A673 (cell line): ENCODE measurements at regions not wholly inside any gene's neighbourhood (a gene's known extent, or its start where the extent isn't known, plus 50 kb on each side); places are given as distances from the start of the nearest gene placed in this dataset.

ENCODE experiments used
- BruUV-seq: library from RNA; stranded (reverse); fragments of 400-500 nt; replicated peaks from 2 replicates; lab custom pipeline; 2021; lab: Mats Ljungman, UMichigan
- CTCF ChIA-PET: fragments of 300-600 bp; sonication (Branson Sonifier 250); formaldehyde crosslinking; loops from one replicate; lab custom pipeline; 2022; ENCODE audit warnings: antibody characterized with exemption; lab: Charles Lee
- POLR2A ChIA-PET: fragments of 300-600 bp; sonication (Branson Sonifier 250); formaldehyde crosslinking; loops from one replicate; lab custom pipeline; 2022; ENCODE audit warnings: antibody characterized with exemption; ENCODE audit not compliant: low non-redundant PET; lab: Charles Lee
- DNase-seq: peaks from one replicate; pipeline ENCODE4 v3.0.0-alpha.2; 2015; ENCODE audit warnings: low spot score
- H3K27ac ChIP-seq: fragments of 200-600 bp; sonication (generic); 2 replicates; pipeline ENCODE4 v1.5.1; 2016; ENCODE audit warnings: mixed run types, low read depth, mild to moderate bottlenecking, mixed read lengths, antibody characterized with exemption, low read length; ENCODE audit not compliant: poor library complexity, severe bottlenecking
- H3K27me3 ChIP-seq: fragments of 200-600 bp; sonication (generic); replicated peaks from 2 replicates; pipeline ENCODE4 v1.6.1; 2017; ENCODE audit warnings: mixed run types, low read depth, mild to moderate bottlenecking, mixed read lengths, antibody characterized with exemption, low read length; ENCODE audit not compliant: insufficient read depth, poor library complexity
- H3K36me3 ChIP-seq: fragments of 200-600 bp; sonication (generic); 2 replicates; pipeline ENCODE4 v1.6.1; 2016; ENCODE audit warnings: mixed run types, mild to moderate bottlenecking, mixed read lengths, antibody characterized with exemption, low read length; ENCODE audit not compliant: insufficient read depth, poor library complexity, severe bottlenecking
- H3K4me1 ChIP-seq: fragments of 200-600 bp; sonication (generic); 2 replicates; pipeline ENCODE4 v1.6.1; 2017; ENCODE audit warnings: mixed run types, mild to moderate bottlenecking, mixed read lengths, antibody characterized with exemption, low read length; ENCODE audit not compliant: insufficient read depth, poor library complexity, severe bottlenecking
- H3K4me3 ChIP-seq: fragments of 200-600 bp; sonication (generic); 2 replicates; pipeline ENCODE4 v1.5.1; 2016; ENCODE audit warnings: low read depth, mixed run types, mild to moderate bottlenecking, mixed read lengths, low read length; ENCODE audit not compliant: poor library complexity, severe bottlenecking
- H3K9me3 ChIP-seq: fragments of 200-600 bp; sonication (generic); 2 replicates; pipeline ENCODE4 v1.6.1; 2016; ENCODE audit warnings: mixed run types, low read depth, mild to moderate bottlenecking, mixed read lengths, antibody characterized with exemption, low read length; ENCODE audit not compliant: poor library complexity, severe bottlenecking
- CTCF ChIP-seq: fragments of 300-800, 200-600 bp; sonication (generic); conservative IDR thresholded peaks from 2 replicates; pipeline ENCODE4 v1.5.1; 2017; ENCODE audit warnings: low read depth, mild to moderate bottlenecking, antibody characterized with exemption, low read length, moderate library complexity, mixed read lengths
- EZH2 ChIP-seq: fragments of 200-600 bp; sonication (generic); IDR thresholded peaks from 2 replicates; pipeline ENCODE4 v1.6.1; 2017; ENCODE audit warnings: borderline replicate concordance, low read depth, mild to moderate bottlenecking, mixed read lengths, antibody characterized with exemption, low read length; ENCODE audit not compliant: poor library complexity, severe bottlenecking
- intact Hi-C: fragments of 100-400 bp; cut with micrococcal nuclease; formaldehyde crosslinking; loops from one replicate; pipeline ENCODE4 v1.10.0; 2022; ENCODE audit not compliant: unreplicated experiment

GRCh38 chr13:103810026-103810425, 743.8 kb upstream of the SLC10A2 start:
- no TSS peak for BruUV-seq
- POLR2A ChIA-PET, result interaction anchor here (0.7 kb wide), 1 partner anchor 64 kb away, joined by 3 read pairs; no protein-coding TSS in a partner anchor
- DNase-seq, result no peak
- TF ChIP-seq EZH2 (no peak), CTCF (no peak)
- Histone ChIP-seq H3K9me3 (no peaks in the 10 kb centered on the region), H3K4me1 (no peaks in the 10 kb centered on the region), H3K27me3 (peaks cover 8% of the 10 kb centered on the region), H3K27ac (no peak overlapping the region), H3K36me3 (no peaks in the 10 kb centered on the region), H3K4me3 (no peak overlapping the region)
- CTCF ChIA-PET, result no interaction called here
- intact Hi-C loops, result no loop called here

- POLR2A ChIA-PET, result no interaction called here
- no peaks in the 10 kb centered on the region for H3K4me1 ChIP-seq
- H3K9me3 ChIP-seq, result no peaks in the 10 kb centered on the region
- no peak overlapping the region for H3K27ac ChIP-seq
- TF ChIP-seq CTCF (no peak), EZH2 (no peak)
- DNase-seq, result no peak
- BruUV-seq, result no TSS peak
- CTCF ChIA-PET, result no interaction called here
- no peak overlapping the region for H3K4me3 ChIP-seq
- intact Hi-C loops, result no loop called here
- H3K36me3 ChIP-seq, result no peaks in the 10 kb centered on the region
- peaks cover 8% of the 10 kb centered on the region for H3K27me3 ChIP-seq
These were observed 739.6 kb upstream of the SLC10A2 start for GRCh38 chr13:103805771-103806170.

- DNase-seq, result no peak
- Histone ChIP-seq H3K27ac (no peak overlapping the region), H3K4me3 (no peak overlapping the region), H3K9me3 (no peaks in the 10 kb centered on the region), H3K36me3 (no peaks in the 10 kb centered on the region), H3K27me3 (peaks cover 8% of the 10 kb centered on the region), H3K4me1 (no peaks in the 10 kb centered on the region)
- BruUV-seq, result no TSS peak
- intact Hi-C loops, result no loop called here
- ChIA-PET CTCF (no interaction called here), POLR2A (no interaction called here)
- TF ChIP-seq CTCF (no peak), EZH2 (no peak)
These were observed 737.1 kb upstream of the SLC10A2 start for GRCh38 chr13:103803349-103803748.
